GM23338 (cell line): ENCODE measurements at regions not wholly inside any gene's neighbourhood (a gene's known extent, or its start where the extent isn't known, plus 50 kb on each side); places are given as distances from the start of the nearest gene placed in this dataset.

Source experiments
- ATAC-seq: fragments of 200-7000 bp; cut with Tn5 transposase; 3 replicates; pipeline ENCODE4 v1.9.1; 2020
- DNase-seq: peaks from one replicate; pipeline ENCODE4 v3.0.0-alpha.2; 2015; ENCODE audit warnings: low spot score
- H2AFZ ChIP-seq: fragments of 200-600 bp; sonication (generic); 2 replicates; pipeline ENCODE4 v1.8.0; 2016; ENCODE audit warnings: antibody characterized with exemption, mild to moderate bottlenecking, moderate library complexity
- H3F3A ChIP-seq: fragments of 200-600 bp; sonication (generic); replicated peaks from 2 replicates; pipeline ENCODE4 v1.8.0; 2017; ENCODE audit warnings: antibody characterized with exemption, mixed run types, low read depth
- H3K27ac ChIP-seq: fragments of 200-600 bp; sonication (generic); 2 replicates; pipeline ENCODE4 v1.6.1; 2016; ENCODE audit warnings: low read depth
- H3K27me3 ChIP-seq: fragments of 200-600 bp; sonication (generic); 2 replicates; pipeline ENCODE4 v1.8.0; 2016; ENCODE audit warnings: mild to moderate bottlenecking, mixed run types, moderate library complexity; ENCODE audit not compliant: insufficient read depth
- H3K36me3 ChIP-seq: fragments of 200-600 bp; sonication (generic); 2 replicates; pipeline ENCODE4 v1.8.0; 2016; ENCODE audit warnings: mild to moderate bottlenecking; ENCODE audit not compliant: insufficient read depth
- H3K4me1 ChIP-seq: fragments of 200-600 bp; sonication (generic); 2 replicates; pipeline ENCODE4 v1.8.0; 2016; ENCODE audit warnings: mild to moderate bottlenecking, moderate library complexity; ENCODE audit not compliant: insufficient read depth
- H3K4me2 ChIP-seq: fragments of 200-600 bp; sonication (generic); 2 replicates; pipeline ENCODE4 v1.7.1; 2017; ENCODE audit warnings: mixed run types
- H3K4me3 ChIP-seq: fragments of 200-600 bp; sonication (generic); 2 replicates; pipeline ENCODE4 v1.6.1; 2016; ENCODE audit warnings: mixed run types
- H3K79me2 ChIP-seq: fragments of 200-600 bp; sonication (generic); replicated peaks from 2 replicates; pipeline ENCODE4 v1.8.0; 2017; ENCODE audit warnings: mild to moderate bottlenecking; ENCODE audit not compliant: insufficient read depth
- H3K9me2 ChIP-seq: fragments of 200-600 bp; sonication (generic); 2 replicates; pipeline ENCODE4 v1.8.0; 2017; ENCODE audit not compliant: insufficient read depth
- H4K20me1 ChIP-seq: fragments of 200-600 bp; sonication (generic); replicated peaks from 2 replicates; pipeline ENCODE4 v1.8.0; 2017; ENCODE audit warnings: mild to moderate bottlenecking; ENCODE audit not compliant: insufficient read depth
- H3K27ac Mint-ChIP-seq: 2 replicates; pipeline ENCODE4 v1.8.0; 2020; ENCODE audit warnings: inconsistent platforms, mild to moderate bottlenecking, moderate library complexity, mixed read lengths
- H3K27me3 Mint-ChIP-seq: 3 replicates; pipeline ENCODE4 v1.8.0; 2022; ENCODE audit warnings: low read depth, mild to moderate bottlenecking, moderate library complexity, mixed read lengths, inconsistent platforms; ENCODE audit not compliant: insufficient read depth, poor library complexity
- H3K36me3 Mint-ChIP-seq: 3 replicates; pipeline ENCODE4 v1.8.0; 2021; ENCODE audit warnings: low read depth, mild to moderate bottlenecking, inconsistent platforms, moderate library complexity, mixed read lengths
- H3K4me1 Mint-ChIP-seq: 3 replicates; pipeline ENCODE4 v1.8.0; 2020; ENCODE audit warnings: mild to moderate bottlenecking, inconsistent platforms, mixed read lengths
- H3K4me3 Mint-ChIP-seq: 3 replicates; pipeline ENCODE4 v1.8.0; 2021; ENCODE audit warnings: moderate library complexity, mild to moderate bottlenecking, inconsistent platforms, mixed read lengths
- H3K9me3 Mint-ChIP-seq: 3 replicates; pipeline ENCODE4 v1.8.0; 2020; ENCODE audit warnings: moderate library complexity, mild to moderate bottlenecking, inconsistent platforms, mixed read lengths
- CREB1 ChIP-seq: fragments of 250-450 bp; sonication (Bioruptor Pico); IDR thresholded peaks from 2 replicates; pipeline ENCODE4 v1.5.0; 2020; ENCODE audit warnings: low read depth, mild to moderate bottlenecking, moderate library complexity
- EZH2phosphoT487 ChIP-seq: fragments of 200-600 bp; sonication (generic); IDR thresholded peaks from one replicate; pipeline ENCODE4 v1.8.1; 2018; ENCODE audit warnings: antibody characterized with exemption; ENCODE audit not compliant: unreplicated experiment
- JUNB ChIP-seq: IDR thresholded peaks from one replicate; pipeline ENCODE4 v1.6.1; 2016; ENCODE audit warnings: antibody characterized with exemption; ENCODE audit not compliant: unreplicated experiment
- NANOG ChIP-seq: IDR thresholded peaks from 2 replicates; pipeline ENCODE4 v1.6.1; 2016; ENCODE audit warnings: antibody characterized with exemption, borderline replicate concordance
- STAT1 ChIP-seq: IDR thresholded peaks from one replicate; pipeline ENCODE4 v1.6.1; 2016; ENCODE audit warnings: antibody characterized with exemption; ENCODE audit not compliant: unreplicated experiment
- ZNF114 ChIP-seq: fragments of 250-450 bp; sonication (Bioruptor Pico); IDR thresholded peaks from 2 replicates; pipeline ENCODE4 v1.5.0; 2020; ENCODE audit warnings: mild to moderate bottlenecking, moderate library complexity
- ZNF331 ChIP-seq: fragments of 250-450 bp; sonication (Bioruptor Pico); IDR thresholded peaks from 2 replicates; pipeline ENCODE4 v1.5.0; 2020; ENCODE audit warnings: low read depth, mild to moderate bottlenecking, moderate library complexity
- TF ChIP-seq, protein P1 (sequence below): IDR thresholded peaks from 2 replicates; pipeline ENCODE4 v1.6.1; 2016; ENCODE audit warnings: antibody characterized with exemption
- TF ChIP-seq, protein P2 (sequence below), 2 experiments: fragments of 200-600 bp in 1 of 2; sonication (generic) in 1 of 2; conservative IDR thresholded peaks; 2 replicates each; pipeline versions ENCODE4 v1.5.1 to v1.6.1; 2016 to 2017; ENCODE audit warnings: antibody characterized with exemption in 2 of 2, low read depth in 2 of 2, mild to moderate bottlenecking in 2 of 2, moderate library complexity in 1 of 2
- TF ChIP-seq, protein P3 (sequence below): IDR thresholded peaks from one replicate; pipeline ENCODE4 v1.6.1; 2018; ENCODE audit warnings: antibody characterized with exemption; ENCODE audit not compliant: unreplicated experiment

- ATAC-seq, result no peak
- H3K27me3 ChIP-seq, result no peaks in the 10 kb centered on the region
Observed at GRCh38 chr10:36324831-36325230, 682.7 kb upstream of the FZD8 start.

More at GRCh38 chr10:36324831-36325230, 682.7 kb upstream of the FZD8 start:
- H3K36me3 ChIP-seq, result no peaks in the 10 kb centered on the region
- H2AFZ ChIP-seq, result no peak overlapping the region
- H3F3A ChIP-seq, result no peaks in the 10 kb centered on the region
- H3K27ac ChIP-seq, result no peak overlapping the region
- DNase-seq, result no peak
- no peaks in the 10 kb centered on the region for H4K20me1 ChIP-seq
- no peak overlapping the region for H3K4me2 ChIP-seq
- no peak overlapping the region for H3K4me3 ChIP-seq
- Mint-ChIP-seq H3K36me3 (no peaks in the 10 kb centered on the region), H3K27ac (no peak overlapping the region), H3K4me1 (no peaks in the 10 kb centered on the region), H3K4me3 (no peak overlapping the region), H3K27me3 (no peaks in the 10 kb centered on the region), H3K9me3 (no peaks in the 10 kb centered on the region; the same call in 2 of the 3 replicates)
- no peaks in the 10 kb centered on the region for H3K9me2 ChIP-seq
- no peaks in the 10 kb centered on the region for H3K4me1 ChIP-seq
- H3K79me2 ChIP-seq, result no peaks in the 10 kb centered on the region
- TF ChIP-seq, protein P1, sequence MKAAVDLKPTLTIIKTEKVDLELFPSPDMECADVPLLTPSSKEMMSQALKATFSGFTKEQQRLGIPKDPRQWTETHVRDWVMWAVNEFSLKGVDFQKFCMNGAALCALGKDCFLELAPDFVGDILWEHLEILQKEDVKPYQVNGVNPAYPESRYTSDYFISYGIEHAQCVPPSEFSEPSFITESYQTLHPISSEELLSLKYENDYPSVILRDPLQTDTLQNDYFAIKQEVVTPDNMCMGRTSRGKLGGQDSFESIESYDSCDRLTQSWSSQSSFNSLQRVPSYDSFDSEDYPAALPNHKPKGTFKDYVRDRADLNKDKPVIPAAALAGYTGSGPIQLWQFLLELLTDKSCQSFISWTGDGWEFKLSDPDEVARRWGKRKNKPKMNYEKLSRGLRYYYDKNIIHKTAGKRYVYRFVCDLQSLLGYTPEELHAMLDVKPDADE, result no peak
- TF ChIP-seq JUNB (no peak), ZNF114 (no peak), NANOG (no peak), STAT1 (no peak), ZNF331 (CRISPR knock-in tag) (no peak), EZH2phosphoT487 (no peak), CREB1 (CRISPR knock-in tag) (no peak)
- TF ChIP-seq, protein P2, sequence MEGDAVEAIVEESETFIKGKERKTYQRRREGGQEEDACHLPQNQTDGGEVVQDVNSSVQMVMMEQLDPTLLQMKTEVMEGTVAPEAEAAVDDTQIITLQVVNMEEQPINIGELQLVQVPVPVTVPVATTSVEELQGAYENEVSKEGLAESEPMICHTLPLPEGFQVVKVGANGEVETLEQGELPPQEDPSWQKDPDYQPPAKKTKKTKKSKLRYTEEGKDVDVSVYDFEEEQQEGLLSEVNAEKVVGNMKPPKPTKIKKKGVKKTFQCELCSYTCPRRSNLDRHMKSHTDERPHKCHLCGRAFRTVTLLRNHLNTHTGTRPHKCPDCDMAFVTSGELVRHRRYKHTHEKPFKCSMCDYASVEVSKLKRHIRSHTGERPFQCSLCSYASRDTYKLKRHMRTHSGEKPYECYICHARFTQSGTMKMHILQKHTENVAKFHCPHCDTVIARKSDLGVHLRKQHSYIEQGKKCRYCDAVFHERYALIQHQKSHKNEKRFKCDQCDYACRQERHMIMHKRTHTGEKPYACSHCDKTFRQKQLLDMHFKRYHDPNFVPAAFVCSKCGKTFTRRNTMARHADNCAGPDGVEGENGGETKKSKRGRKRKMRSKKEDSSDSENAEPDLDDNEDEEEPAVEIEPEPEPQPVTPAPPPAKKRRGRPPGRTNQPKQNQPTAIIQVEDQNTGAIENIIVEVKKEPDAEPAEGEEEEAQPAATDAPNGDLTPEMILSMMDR (conservative IDR thresholded peaks at IDR 0.05; ENCODE audit: low read depth in 2 of 2), result no peak
- TF ChIP-seq, protein P3, sequence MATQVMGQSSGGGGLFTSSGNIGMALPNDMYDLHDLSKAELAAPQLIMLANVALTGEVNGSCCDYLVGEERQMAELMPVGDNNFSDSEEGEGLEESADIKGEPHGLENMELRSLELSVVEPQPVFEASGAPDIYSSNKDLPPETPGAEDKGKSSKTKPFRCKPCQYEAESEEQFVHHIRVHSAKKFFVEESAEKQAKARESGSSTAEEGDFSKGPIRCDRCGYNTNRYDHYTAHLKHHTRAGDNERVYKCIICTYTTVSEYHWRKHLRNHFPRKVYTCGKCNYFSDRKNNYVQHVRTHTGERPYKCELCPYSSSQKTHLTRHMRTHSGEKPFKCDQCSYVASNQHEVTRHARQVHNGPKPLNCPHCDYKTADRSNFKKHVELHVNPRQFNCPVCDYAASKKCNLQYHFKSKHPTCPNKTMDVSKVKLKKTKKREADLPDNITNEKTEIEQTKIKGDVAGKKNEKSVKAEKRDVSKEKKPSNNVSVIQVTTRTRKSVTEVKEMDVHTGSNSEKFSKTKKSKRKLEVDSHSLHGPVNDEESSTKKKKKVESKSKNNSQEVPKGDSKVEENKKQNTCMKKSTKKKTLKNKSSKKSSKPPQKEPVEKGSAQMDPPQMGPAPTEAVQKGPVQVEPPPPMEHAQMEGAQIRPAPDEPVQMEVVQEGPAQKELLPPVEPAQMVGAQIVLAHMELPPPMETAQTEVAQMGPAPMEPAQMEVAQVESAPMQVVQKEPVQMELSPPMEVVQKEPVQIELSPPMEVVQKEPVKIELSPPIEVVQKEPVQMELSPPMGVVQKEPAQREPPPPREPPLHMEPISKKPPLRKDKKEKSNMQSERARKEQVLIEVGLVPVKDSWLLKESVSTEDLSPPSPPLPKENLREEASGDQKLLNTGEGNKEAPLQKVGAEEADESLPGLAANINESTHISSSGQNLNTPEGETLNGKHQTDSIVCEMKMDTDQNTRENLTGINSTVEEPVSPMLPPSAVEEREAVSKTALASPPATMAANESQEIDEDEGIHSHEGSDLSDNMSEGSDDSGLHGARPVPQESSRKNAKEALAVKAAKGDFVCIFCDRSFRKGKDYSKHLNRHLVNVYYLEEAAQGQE, result no peak
